Liver (tissue), 8 donors: ENCODE measurements at regions not wholly inside any gene's neighbourhood (a gene's known extent, or its start where the extent isn't known, plus 50 kb on each side); places are given as distances from the start of the nearest gene placed in this dataset.

ENCODE experiments used
- DNase-seq: peaks from one replicate; pipeline ENCODE4 v3.0.0-alpha.2; 2017; ENCODE audit warnings: low spot score
- H3K27ac ChIP-seq, 2 donors: one replicate each; pipeline ENCODE4 v1.7.0; 2013; ENCODE audit warnings: inconsistent platforms in 2 of 2, low read length in 2 of 2, control low read depth in 1 of 2, low read depth in 1 of 2, mild to moderate bottlenecking in 1 of 2
- H3K27me3 ChIP-seq, 4 donors: one replicate each; pipeline versions ENCODE4 v1.6.1 to v1.7.0; 2013; ENCODE audit warnings: low read length in 3 of 4, inconsistent platforms in 1 of 4, mild to moderate bottlenecking in 1 of 4, moderate library complexity in 1 of 4; ENCODE audit not compliant: control insufficient read depth in 4 of 4, insufficient read depth in 4 of 4
- H3K36me3 ChIP-seq, 4 donors: one replicate each; pipeline versions ENCODE4 v1.6.1 to v1.7.0; 2013; ENCODE audit warnings: low read length in 3 of 4, mild to moderate bottlenecking in 3 of 4, low read depth in 1 of 4, moderate library complexity in 1 of 4; ENCODE audit not compliant: control insufficient read depth in 4 of 4, insufficient read depth in 3 of 4
- H3K4me1 ChIP-seq, 4 donors: one replicate each; pipeline versions ENCODE4 v1.6.1 to v1.7.0; 2013; ENCODE audit warnings: low read length in 3 of 4, mild to moderate bottlenecking in 3 of 4, moderate library complexity in 1 of 4; ENCODE audit not compliant: control insufficient read depth in 4 of 4, insufficient read depth in 4 of 4
- H3K4me3 ChIP-seq, 3 donors: one replicate each; pipeline versions ENCODE4 v1.6.1 to v1.7.0; 2013; ENCODE audit warnings: low read length in 3 of 3, control low read depth in 1 of 3, low read depth in 1 of 3, mild to moderate bottlenecking in 1 of 3
- H3K9ac ChIP-seq, 2 donors: one replicate each; pipeline ENCODE4 v1.7.0; 2013; ENCODE audit warnings: low read length in 2 of 2, mild to moderate bottlenecking in 2 of 2, moderate library complexity in 2 of 2, control low read depth in 1 of 2, low read depth in 1 of 2
- H3K9me3 ChIP-seq, 4 donors: one replicate each; pipeline versions ENCODE4 v1.6.1 to v1.7.0; 2013; ENCODE audit warnings: low read length in 3 of 4; ENCODE audit not compliant: control insufficient read depth in 4 of 4
- CTCF ChIP-seq: fragments of 150-350 bp; IDR thresholded peaks from 2 replicates; pipeline ENCODE4 v1.5.1; 2017; ENCODE audit warnings: improper control_type of control experiment, low read depth, low read length; ENCODE audit not compliant: missing input control
- FOXA1 ChIP-seq: IDR thresholded peaks from 2 replicates; pipeline ENCODE4 v1.6.1; 2016; ENCODE audit warnings: antibody characterized with exemption
- FOXA2 ChIP-seq: IDR thresholded peaks from 2 replicates; pipeline ENCODE4 v1.6.1; 2016; ENCODE audit warnings: antibody characterized with exemption
- HNF4A ChIP-seq, 2 donors: conservative IDR thresholded peaks; 2 replicates each; pipeline ENCODE4 v1.6.1; 2016; ENCODE audit warnings: antibody characterized with exemption in 2 of 2, mild to moderate bottlenecking in 2 of 2
- HNF4G ChIP-seq: IDR thresholded peaks from 2 replicates; pipeline ENCODE4 v1.6.1; 2016; ENCODE audit warnings: antibody characterized with exemption
- JUND ChIP-seq, 2 donors: IDR thresholded peaks; 2 replicates each; pipeline ENCODE4 v1.6.1; 2016; ENCODE audit warnings: antibody characterized with exemption in 2 of 2
- MAX ChIP-seq: IDR thresholded peaks from 2 replicates; pipeline ENCODE4 v1.6.1; 2016; ENCODE audit warnings: antibody characterized with exemption
- NR2F2 ChIP-seq: IDR thresholded peaks from 2 replicates; pipeline ENCODE4 v1.6.1; 2016; ENCODE audit warnings: antibody characterized with exemption
- RAD21 ChIP-seq, 2 donors: IDR thresholded peaks; 2 replicates each; pipeline ENCODE4 v1.6.1; 2016; ENCODE audit warnings: antibody characterized with exemption in 2 of 2, mild to moderate bottlenecking in 2 of 2
- REST ChIP-seq: IDR thresholded peaks from 2 replicates; pipeline ENCODE4 v1.6.1; 2016; ENCODE audit warnings: antibody characterized with exemption, mild to moderate bottlenecking
- RXRA ChIP-seq, 2 donors: IDR thresholded peaks; 2 replicates each; pipeline ENCODE4 v1.6.1; 2017 to 2018; ENCODE audit warnings: antibody characterized with exemption in 2 of 2, mild to moderate bottlenecking in 1 of 2
- WGBS: extraction: QIAGEN DNeasy Blood & Tissue Kit; methylation state at CpG from one replicate; pipeline ENCODE4 v1.1.7; 2013; 5-methylcytosine and 5-hydroxymethylcytosine counted together
- donor health status: healthy.
- donor health status: healthy.
- donor health status: healthy.
- donor health status: healthy.
- donor health status: healthy.

GRCh38 chr14:51585055-51585454 is 66.7 kb upstream of the FRMD6 start:
- no peak overlapping the region for H3K27ac ChIP-seq

GRCh38 chr14:51592836-51593235 is 58.9 kb upstream of the FRMD6 start:
- TF ChIP-seq NR2F2: no peak
- TF ChIP-seq FOXA1: no peak
- TF ChIP-seq REST: no peak

More at GRCh38 chr14:51585055-51585454, 66.7 kb upstream of the FRMD6 start:
- H3K27me3 ChIP-seq: no peaks in the 10 kb centered on the region
- no peaks in the 10 kb centered on the region for H3K9me3 ChIP-seq
- no peak overlapping the region for H3K9ac ChIP-seq
- WGBS: 88% methylated on average over 5 of the region's 5 CpGs
- no peaks in the 10 kb centered on the region for H3K36me3 ChIP-seq
- no peaks in the 10 kb centered on the region for H3K4me1 ChIP-seq
- no peak for DNase-seq
- no peak overlapping the region for H3K4me3 ChIP-seq
- TF ChIP-seq FOXA2 (no peak), HNF4A (conservative IDR thresholded peaks at IDR 0.05) (no peak), MAX (no peak)

GRCh38 chr14:51593397-51593796 is 58.3 kb upstream of the FRMD6 start:
- H3K4me3 ChIP-seq: no peak overlapping the region
- TF ChIP-seq JUND (IDR thresholded peaks at IDR 0.05): no peak
- TF ChIP-seq RXRA (IDR thresholded peaks at IDR 0.05): no peak
- TF ChIP-seq FOXA2: no peak
- DNase-seq: no peak
- no peak overlapping the region for H3K9ac ChIP-seq
- WGBS: 61% methylated on average over 5 of the region's 5 CpGs
- no peaks in the 10 kb centered on the region for H3K9me3 ChIP-seq
- no peak overlapping the region for H3K27ac ChIP-seq
- no peaks in the 10 kb centered on the region for H3K4me1 ChIP-seq
- H3K27me3 ChIP-seq: no peaks in the 10 kb centered on the region
- no peaks in the 10 kb centered on the region for H3K36me3 ChIP-seq

More at GRCh38 chr14:51592836-51593235, 58.9 kb upstream of the FRMD6 start:
- H3K36me3 ChIP-seq: no peaks in the 10 kb centered on the region
- H3K4me3 ChIP-seq: no peak overlapping the region
- H3K9ac ChIP-seq: no peak overlapping the region
- 66% methylated on average over 2 of the region's 2 CpGs for WGBS
- H3K9me3 ChIP-seq: no peaks in the 10 kb centered on the region
- H3K4me1 ChIP-seq: no peaks in the 10 kb centered on the region
- H3K27ac ChIP-seq: no peak overlapping the region
- no peak for DNase-seq
- no peaks in the 10 kb centered on the region for H3K27me3 ChIP-seq

GRCh38 chr14:51595881-51596455 is 55.7 kb upstream of the FRMD6 start:
- no peak overlapping the region for H3K9ac ChIP-seq
- H3K36me3 ChIP-seq: no peaks in the 10 kb centered on the region
- no peak overlapping the region for H3K27ac ChIP-seq
- no peak overlapping the region for H3K4me3 ChIP-seq
- no peaks in the 10 kb centered on the region for H3K9me3 ChIP-seq
- 89% methylated on average over 3 of the region's 3 CpGs for WGBS
- DNase-seq: no peak
- H3K27me3 ChIP-seq: no peaks in the 10 kb centered on the region
- peaks cover 0 to 2% (median 0%) of the 10 kb centered on the region in 4 donors for H3K4me1 ChIP-seq
- TF ChIP-seq HNF4G (no peak), RAD21 (IDR thresholded peaks at IDR 0.05) (no peak), REST (no peak), CTCF (no peak), MAX (no peak), FOXA2 (no peak)
